Daoy (cell line): ENCODE measurements at regions not wholly inside any gene's neighbourhood (a gene's known extent, or its start where the extent isn't known, plus 50 kb on each side); places are given as distances from the start of the nearest gene placed in this dataset.

Experiments used
- DNase-seq: peaks from one replicate; pipeline ENCODE4 v3.0.0-alpha.2; 2015; ENCODE audit warnings: low read depth

- no peak for DNase-seq
Observed at GRCh38 chr1:56073614-56074006, 505.8 kb downstream of the PLPP3 start.

GRCh38 chr1:56073206-56073605 is 506.2 kb downstream of the PLPP3 start:
- DNase-seq, result no peak

- DNase-seq, result no peak
Observed at GRCh38 chr1:56072310-56072709, 507.1 kb downstream of the PLPP3 start.

- DNase-seq, result no peak
Observed at GRCh38 chr1:56071351-56071750, 508.0 kb downstream of the PLPP3 start.

GRCh38 chr1:56070601-56071000 is 508.8 kb downstream of the PLPP3 start:
- no peak for DNase-seq

- no peak for DNase-seq
Observed at GRCh38 chr1:56069824-56070223, 509.5 kb downstream of the PLPP3 start.

GRCh38 chr1:56068908-56069307 is 510.5 kb downstream of the PLPP3 start:
- peak; percentile 41 for DNase-seq

- DNase-seq, result peak; percentile 20
Observed at GRCh38 chr1:56068210-56068609, 511.2 kb downstream of the PLPP3 start.

- DNase-seq, result peak; percentile 19
Observed at GRCh38 chr1:56065729-56066128, 513.6 kb downstream of the PLPP3 start.

GRCh38 chr1:56064705-56065104 is 514.7 kb downstream of the PLPP3 start:
- peak; percentile 32 for DNase-seq

- DNase-seq, result no peak
Observed at GRCh38 chr1:56063461-56063860, 515.9 kb downstream of the PLPP3 start.

- DNase-seq, result no peak
Observed at GRCh38 chr1:56062625-56063024, 516.7 kb downstream of the PLPP3 start.

GRCh38 chr1:56061824-56062223 is 517.5 kb downstream of the PLPP3 start:
- no peak for DNase-seq

- DNase-seq, result no peak
Observed at GRCh38 chr1:56060906-56061305, 518.5 kb downstream of the PLPP3 start.

GRCh38 chr1:56057466-56058405 is 521.6 kb downstream of the PLPP3 start:
- no peak for DNase-seq

- no peak for DNase-seq
Observed at GRCh38 chr1:56056438-56057287, 522.7 kb downstream of the PLPP3 start.

- no peak for DNase-seq
Observed at GRCh38 chr1:56054959-56055358, 524.4 kb downstream of the PLPP3 start.

- DNase-seq, result no peak
Observed at GRCh38 chr1:56052041-56052440, 527.3 kb downstream of the PLPP3 start.

GRCh38 chr1:56050911-56051310 is 528.5 kb downstream of the PLPP3 start:
- no peak for DNase-seq

- DNase-seq, result no peak
Observed at GRCh38 chr1:56045477-56045876, 533.9 kb downstream of the PLPP3 start.

GRCh38 chr1:56045062-56045461 is 534.3 kb downstream of the PLPP3 start:
- DNase-seq, result no peak

GRCh38 chr1:56036479-56036878 is 542.9 kb downstream of the PLPP3 start:
- DNase-seq, result no peak
